Midbrain (tissue), 1 donor: ENCODE measurements at regions not wholly inside any gene's neighbourhood (a gene's known extent, or its start where the extent isn't known, plus 50 kb on each side); places are given as distances from the start of the nearest gene placed in this dataset.
"Not testable (repeated sequence)": the region's sequence is repeated elsewhere in the genome, so short reads cannot be mapped to it uniquely, and the experiment has no call there.

Experiments used
- DNase-seq: peaks from one replicate; lab custom pipeline; 2025; lab: John Stamatoyannopoulos, UW

GRCh38 chr5:32842813-32843530 is 131.9 kb downstream of the NPR3 start:
- no peak for DNase-seq

DNA sequence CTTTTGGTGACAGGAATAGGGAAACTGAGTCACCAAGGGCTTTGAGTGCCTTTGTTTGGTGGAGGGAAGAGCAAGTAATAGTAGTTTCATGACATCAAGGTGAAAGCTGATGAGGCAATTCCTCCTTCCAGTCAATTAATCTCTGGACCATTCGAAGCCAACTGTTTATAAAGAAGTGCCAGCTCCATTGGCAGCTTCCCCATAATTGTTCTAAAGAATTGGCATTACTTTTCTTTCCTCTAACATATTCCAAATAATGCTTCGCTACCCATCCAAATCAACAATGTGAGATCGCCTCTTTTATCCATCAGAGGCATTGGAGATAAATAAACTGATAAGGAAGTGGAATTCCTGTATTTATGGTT is 132.4 kb downstream of the NPR3 start:
- no peak for DNase-seq

- no peak for DNase-seq
Measured at GRCh38 chr5:32845171-32845570, 134.1 kb downstream of the NPR3 start.

- DNase-seq, result no peak
Measured at GRCh38 chr5:32848120-32848519, 137.0 kb downstream of the NPR3 start.

DNA sequence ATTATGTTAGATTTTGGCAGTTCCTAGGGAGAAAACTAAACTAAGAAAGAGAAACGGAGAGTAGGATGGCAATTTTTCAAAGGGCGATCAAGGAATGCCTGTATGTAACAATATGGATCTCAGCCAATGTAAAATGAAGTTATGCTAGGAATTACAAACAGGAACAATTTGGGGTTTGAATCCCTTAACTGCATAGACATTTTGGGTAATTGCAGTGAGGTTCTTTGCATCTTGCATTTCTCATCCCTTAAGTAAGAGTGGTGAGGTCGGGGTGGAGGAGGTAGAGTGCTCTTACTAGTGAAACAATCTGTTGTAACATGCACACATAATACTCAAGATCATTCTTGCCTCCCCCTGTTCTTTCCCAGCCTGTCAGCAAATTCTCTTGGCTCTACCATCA is 137.6 kb downstream of the NPR3 start:
- no peak for DNase-seq

DNA sequence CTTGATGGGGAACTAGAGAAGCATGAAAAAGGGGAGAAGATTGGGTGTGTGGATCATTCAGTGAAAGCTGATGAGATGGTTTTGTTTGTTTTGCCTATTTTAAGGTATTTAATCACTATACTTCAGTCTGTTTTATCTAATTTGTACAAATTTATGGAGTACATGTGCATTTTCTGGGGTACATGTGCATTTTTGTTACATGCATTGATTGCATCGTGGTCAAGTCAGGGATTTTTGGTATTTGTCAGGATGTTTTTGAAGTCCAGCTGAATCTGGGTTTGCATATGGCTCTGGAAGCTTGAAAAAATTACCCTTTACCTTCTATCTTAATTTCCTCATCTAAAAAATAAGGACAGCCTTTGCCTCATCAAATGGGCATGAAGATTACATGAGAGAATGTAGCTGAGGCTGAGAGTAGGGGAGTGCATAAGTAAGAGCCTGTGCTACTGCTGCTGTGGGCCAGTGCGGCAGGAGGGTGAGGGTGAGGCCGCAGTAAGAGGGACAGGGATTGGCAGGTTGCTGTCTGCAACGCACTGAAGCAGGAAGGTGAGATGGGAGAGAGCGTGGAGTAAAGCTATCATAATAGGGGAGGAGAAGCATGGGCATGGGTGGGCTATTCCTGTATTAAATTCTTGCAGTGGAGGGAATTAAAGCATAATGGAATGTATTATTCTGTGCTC is 139.8 kb downstream of the NPR3 start:
- DNase-seq, result no peak

GRCh38 chr5:32851559-32852173 is 140.5 kb downstream of the NPR3 start:
- DNase-seq, result no peak

DNA sequence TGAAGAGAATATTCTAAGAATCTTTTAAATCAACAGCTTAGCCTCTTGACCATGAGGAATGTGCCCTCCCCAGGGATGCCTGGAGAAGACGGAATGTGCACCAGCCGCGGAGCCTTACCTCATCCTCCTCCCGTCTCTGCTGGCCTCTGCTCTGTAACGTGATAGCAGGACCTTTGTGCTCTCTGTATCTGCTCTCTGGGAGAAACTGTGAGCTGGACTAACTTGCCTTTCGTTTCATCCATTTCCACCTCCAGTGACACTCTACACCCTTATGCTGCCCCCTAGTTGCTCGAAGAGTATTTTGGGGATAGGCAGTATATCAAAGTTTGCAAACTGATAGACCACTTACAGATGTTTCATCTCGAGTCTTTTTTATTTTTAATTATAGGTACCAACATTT is 141.4 kb downstream of the NPR3 start:
- no peak for DNase-seq

- no peak for DNase-seq
Measured at GRCh38 chr5:32852976-32853375, 141.9 kb downstream of the NPR3 start.

DNA sequence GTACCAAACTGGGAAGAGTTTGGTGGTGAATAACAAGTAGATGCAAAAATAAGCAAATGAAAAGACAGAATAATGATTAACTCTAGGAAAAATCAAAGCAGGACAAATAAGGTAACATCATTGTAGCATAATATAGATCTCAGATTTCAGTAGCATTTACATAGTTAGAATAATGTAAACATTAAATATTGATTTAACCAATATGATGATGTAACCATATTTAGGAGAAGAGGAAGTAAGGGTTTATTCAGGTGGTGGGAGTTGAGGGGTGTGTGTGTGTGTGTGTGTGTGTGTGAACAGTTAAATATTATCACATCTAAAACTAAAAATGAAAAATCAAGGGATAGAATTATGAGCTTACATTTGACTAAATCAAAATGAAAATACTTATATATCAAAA is 143.4 kb downstream of the NPR3 start:
- DNase-seq, result no peak

DNA sequence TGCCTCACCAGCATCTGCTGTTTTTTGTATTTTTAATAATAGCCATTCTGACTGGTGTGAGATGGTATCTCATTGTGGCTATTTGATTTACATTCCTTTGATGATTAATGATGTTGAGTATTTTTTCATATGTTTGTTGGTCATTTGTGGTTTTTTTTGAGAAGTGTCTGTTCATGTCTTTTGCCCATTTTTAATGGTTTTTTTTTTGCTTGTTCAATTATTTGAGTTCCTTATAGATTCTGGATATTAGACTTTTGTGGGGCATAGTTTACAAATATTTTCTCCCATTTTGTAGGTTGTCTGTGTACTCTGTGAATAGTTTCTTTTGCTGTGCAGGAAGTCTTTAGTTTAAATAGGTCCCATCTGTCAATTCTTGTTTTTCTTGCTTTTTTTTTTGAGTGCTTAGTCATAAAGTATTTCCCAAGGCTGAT is 148.1 kb downstream of the NPR3 start:
- DNase-seq, result no peak

DNA sequence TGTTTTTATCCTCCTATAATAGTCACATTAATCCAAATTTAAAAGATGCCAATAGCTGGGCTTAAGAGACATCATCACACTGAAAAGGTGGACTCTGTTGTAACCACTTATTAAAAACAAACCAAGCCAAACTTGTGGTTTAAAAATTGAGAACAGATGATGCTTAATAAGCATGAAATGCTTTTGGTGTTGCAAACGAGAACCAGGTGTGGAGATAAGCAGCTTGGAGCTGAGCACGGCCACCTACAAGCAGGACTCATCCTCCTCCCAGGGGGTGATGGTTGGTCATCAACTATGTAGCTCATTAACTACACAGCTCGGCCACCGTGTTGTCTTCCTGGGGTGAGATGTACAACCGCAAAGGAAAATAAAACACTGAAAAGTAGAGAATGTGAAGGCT is 154.4 kb downstream of the NPR3 start:
- DNase-seq, result no peak

DNA sequence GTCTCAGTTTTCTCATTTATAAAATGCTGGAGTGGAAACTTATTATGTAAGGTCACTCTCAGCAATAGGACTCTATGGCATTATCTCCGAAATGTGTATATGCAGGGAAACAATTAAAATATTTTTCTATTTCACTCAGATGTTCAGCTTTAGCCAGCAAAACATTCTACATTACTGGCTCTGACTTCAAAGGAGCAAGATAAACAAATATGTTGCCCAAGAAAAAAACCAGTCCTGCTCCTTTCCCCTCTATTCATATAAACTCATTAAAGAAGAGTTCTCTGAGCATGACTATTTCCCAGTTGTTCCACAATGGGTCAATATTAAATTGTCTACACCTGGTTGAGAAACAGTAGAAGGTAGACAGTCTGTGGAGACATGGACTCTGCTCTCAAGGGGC is 155.0 kb downstream of the NPR3 start:
- DNase-seq, result no peak

DNA sequence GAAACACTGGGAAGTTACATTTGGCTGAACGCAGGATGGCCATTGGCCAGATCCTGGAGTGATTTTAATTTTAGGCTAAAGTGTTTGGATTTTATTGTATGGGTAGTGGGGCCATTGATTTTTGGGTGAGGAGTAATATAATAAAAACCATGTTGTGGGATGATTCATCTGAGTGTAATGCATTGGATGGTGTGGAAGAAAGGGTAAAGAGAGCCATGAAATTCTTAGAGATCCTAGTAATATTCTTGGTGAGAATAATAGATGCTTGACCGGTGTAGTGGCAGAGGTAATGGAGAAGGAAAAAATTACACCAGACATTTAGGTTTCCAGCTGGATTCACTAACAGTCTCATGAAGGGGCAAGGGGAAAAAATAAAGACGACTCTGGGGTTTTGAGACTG is 158.1 kb downstream of the NPR3 start:
- DNase-seq, result no peak

DNA sequence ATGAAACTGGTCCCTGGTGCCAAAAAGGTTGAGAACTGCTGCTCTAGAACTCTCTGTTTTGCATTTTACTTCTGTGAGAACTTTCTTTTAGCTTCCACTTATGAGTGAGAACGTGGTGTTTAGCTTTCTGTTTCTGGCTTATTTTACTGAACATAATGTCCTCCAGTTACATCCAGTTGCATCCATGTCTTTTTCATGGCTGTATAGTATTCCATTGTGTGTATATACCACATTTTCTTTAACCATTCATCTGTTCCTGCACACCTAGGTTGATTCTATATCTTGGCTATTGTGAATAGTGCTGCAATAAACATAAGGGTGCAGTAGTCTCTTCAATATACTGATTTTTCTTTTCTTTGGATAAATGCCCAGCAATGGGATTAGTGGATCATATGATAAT is 165.7 kb downstream of the NPR3 start:
- DNase-seq, result no peak

DNA sequence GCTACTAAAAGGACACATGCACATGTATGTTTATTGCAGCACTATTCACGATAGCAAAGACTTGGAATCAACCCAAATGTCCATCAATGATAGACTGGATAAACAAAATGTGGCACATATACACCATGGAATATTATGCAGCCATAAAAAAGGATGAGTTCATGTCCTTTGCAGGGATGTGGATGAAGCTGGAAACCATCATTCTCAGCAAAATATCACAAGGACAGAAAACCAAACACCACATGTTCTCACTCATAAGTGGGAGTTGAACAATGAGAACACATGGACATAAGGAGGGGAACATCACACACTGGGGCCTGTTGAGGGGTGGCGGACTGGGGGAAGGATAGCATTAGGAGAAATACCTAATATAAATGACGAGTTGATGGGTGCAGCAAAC is 168.2 kb downstream of the NPR3 start:
- not testable (repeated sequence) for DNase-seq

GRCh38 chr5:32880796-32881195 is 169.7 kb downstream of the NPR3 start:
- DNase-seq, result no peak

- DNase-seq, result no peak
Measured at GRCh38 chr5:32887390-32887789, 176.3 kb downstream of the NPR3 start.

GRCh38 chr5:32889078-32889477 is 178.0 kb downstream of the NPR3 start:
- no peak for DNase-seq

DNA sequence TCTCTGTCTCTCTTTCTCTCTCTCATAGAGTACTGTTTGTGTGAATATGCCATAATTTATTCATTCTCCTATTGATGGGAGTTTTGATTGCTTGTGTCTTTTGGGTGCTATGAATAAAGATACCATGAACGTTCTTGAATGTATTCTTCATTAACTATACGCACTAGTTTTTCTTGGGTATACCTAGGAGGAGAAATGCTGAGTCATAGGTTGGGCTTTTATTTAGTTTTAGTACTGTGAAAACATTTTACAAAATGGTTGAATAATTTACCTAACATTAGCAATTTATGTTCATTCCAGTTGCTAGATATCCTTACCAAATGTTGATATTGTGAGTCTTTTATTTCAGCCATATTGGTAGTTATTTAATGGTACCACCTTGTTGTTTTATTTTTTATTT is 192.5 kb downstream of the NPR3 start:
- DNase-seq, result no peak

- no peak for DNase-seq
Measured at GRCh38 chr5:32908641-32909040, 197.5 kb downstream of the NPR3 start.

GRCh38 chr5:32909207-32909606 is 198.1 kb downstream of the NPR3 start:
- no peak for DNase-seq

DNA sequence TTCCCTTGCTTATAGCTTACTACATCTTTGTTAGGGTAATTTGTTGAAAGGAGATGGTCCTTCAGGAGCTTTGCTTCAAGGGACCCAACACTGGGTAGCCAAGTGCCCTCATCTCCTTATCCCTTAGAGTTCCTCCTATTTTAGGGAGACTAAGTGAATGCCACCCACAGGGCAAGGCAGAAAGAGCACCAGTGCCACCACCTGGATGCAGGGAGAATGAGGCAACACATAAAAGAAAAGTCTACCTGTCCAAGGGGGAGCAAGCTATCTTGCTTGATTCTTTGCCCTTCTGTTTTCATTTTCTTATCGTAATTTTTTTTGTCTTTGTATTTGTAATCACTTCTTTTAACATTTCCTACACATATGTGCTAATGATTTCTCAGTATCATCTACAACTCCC is 205.5 kb downstream of the NPR3 start:
- DNase-seq, result no peak

GRCh38 chr5:32928761-32929160 is 217.6 kb downstream of the NPR3 start:
- DNase-seq, result no peak
